Keratinocyte (primary cell): ENCODE measurements at regions not wholly inside any gene's neighbourhood (a gene's known extent, or its start where the extent isn't known, plus 50 kb on each side); places are given as distances from the start of the nearest gene placed in this dataset.

Source experiments
- EZH2 ChIP-seq: IDR thresholded peaks from one replicate; pipeline ENCODE4 v1.6.1; 2012; ENCODE audit warnings: inconsistent platforms, mild to moderate bottlenecking, low read length, moderate library complexity
- TF ChIP-seq, protein P1 (sequence below), 3 experiments: IDR thresholded peaks in 1 of 3; conservative IDR thresholded peaks in 1 of 3; optimal IDR thresholded peaks in 1 of 3; 2 replicates in 2 of 3; 3 replicates in 1 of 3; pipeline versions ENCODE3 to v1.5.1; 2011; ENCODE audit warnings: low read length in 3 of 3, mild to moderate bottlenecking in 3 of 3, moderate library complexity in 2 of 3, control low read depth in 1 of 3, inconsistent platforms in 1 of 3; ENCODE audit not compliant: insufficient read depth in 2 of 3; ENCODE audit errors: extremely low read depth in 1 of 3

DNA sequence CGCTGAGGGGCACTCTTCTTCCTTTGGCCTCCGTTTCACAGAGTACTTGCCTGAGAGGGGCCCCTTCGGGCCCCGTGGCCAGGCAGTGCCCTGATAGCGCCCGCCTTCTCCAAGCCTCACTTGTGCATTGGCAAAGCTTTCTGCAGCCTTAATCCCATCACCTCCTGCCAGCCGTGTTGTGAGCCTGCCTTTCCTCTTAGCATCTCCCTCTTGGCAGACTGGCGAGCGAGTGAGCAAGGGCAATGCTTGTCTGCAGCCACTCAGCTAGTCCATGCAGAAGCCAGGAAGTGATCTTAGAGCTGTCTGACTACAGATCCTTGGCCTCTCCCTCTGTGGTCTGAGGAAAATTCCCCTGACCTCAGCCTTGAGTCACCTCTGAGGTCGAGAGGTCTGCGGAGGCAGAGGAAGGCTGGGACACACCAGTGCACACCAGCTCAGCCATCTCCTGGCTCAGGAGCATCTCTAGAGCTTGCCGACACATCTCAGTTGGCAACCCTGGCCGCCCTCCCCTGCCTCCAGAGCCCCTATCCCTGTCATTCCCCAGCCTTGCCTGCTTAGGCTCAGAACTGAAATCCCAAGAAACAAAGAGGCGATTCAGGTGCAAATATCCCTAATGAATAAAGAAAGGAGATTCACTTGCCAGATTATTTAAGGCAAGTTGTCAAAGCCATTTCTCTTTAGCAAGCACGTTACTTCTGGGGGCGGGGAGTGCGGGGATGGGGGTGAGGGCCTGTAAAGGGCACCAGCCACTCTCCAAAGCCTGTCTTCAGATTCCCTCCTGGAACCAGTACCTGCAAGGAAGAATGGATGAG is 143.5 kb upstream of the MAMLD1 start:
- TF ChIP-seq, protein P1, sequence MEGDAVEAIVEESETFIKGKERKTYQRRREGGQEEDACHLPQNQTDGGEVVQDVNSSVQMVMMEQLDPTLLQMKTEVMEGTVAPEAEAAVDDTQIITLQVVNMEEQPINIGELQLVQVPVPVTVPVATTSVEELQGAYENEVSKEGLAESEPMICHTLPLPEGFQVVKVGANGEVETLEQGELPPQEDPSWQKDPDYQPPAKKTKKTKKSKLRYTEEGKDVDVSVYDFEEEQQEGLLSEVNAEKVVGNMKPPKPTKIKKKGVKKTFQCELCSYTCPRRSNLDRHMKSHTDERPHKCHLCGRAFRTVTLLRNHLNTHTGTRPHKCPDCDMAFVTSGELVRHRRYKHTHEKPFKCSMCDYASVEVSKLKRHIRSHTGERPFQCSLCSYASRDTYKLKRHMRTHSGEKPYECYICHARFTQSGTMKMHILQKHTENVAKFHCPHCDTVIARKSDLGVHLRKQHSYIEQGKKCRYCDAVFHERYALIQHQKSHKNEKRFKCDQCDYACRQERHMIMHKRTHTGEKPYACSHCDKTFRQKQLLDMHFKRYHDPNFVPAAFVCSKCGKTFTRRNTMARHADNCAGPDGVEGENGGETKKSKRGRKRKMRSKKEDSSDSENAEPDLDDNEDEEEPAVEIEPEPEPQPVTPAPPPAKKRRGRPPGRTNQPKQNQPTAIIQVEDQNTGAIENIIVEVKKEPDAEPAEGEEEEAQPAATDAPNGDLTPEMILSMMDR (optimal IDR thresholded peaks at IDR 0.05 in 1 of 3, IDR thresholded peaks at IDR 0.05 in 1 of 3, conservative IDR thresholded peaks at IDR 0.05 in 1 of 3; ENCODE audit: extremely low read depth in 1 of 3, insufficient read depth in 2 of 3, low read length in 3 of 3), result no peak
- no peak for TF ChIP-seq EZH2
